IMR-90 (cell line): ENCODE measurements at regions not wholly inside any gene's neighbourhood (a gene's known extent, or its start where the extent isn't known, plus 50 kb on each side); places are given as distances from the start of the nearest gene placed in this dataset.

ENCODE experiments used
- ATAC-seq: fragments of 200-7000 bp; cut with Tn5 transposase; 2 replicates; pipeline ENCODE4 v1.9.1; 2020; ENCODE audit warnings: low read depth, mild to moderate bottlenecking, moderate library complexity
- BruUV-seq: library from RNA; stranded (reverse); fragments of 400-500 nt; replicated peaks from 2 replicates; lab custom pipeline; 2021; lab: Mats Ljungman, UMichigan
- CTCF ChIA-PET: fragments of 300-600 bp; formaldehyde crosslinking; extraction: SDS; loops from one replicate; lab custom pipeline; 2021; ENCODE audit warnings: antibody characterized with exemption; lab: Yijun Ruan, JAX
- POLR2A ChIA-PET: fragments of 300-600 bp; sonication (Branson Sonifier 250); formaldehyde crosslinking; loops from one replicate; lab custom pipeline; 2022; ENCODE audit warnings: antibody characterized with exemption; ENCODE audit not compliant: unreplicated experiment; lab: Charles Lee
- DNase-seq: peaks from one replicate; pipeline ENCODE4 v3.0.0; 2013
- H2AFZ ChIP-seq: replicated peaks from 2 replicates; pipeline ENCODE3; 2013; ENCODE audit warnings: low read length, mild to moderate bottlenecking; ENCODE audit not compliant: poor library complexity
- H2AK5ac ChIP-seq: 2 replicates; pipeline ENCODE4 v1.6.1; 2013; ENCODE audit warnings: low read depth, low read length, inconsistent platforms
- H2AK9ac ChIP-seq: replicated peaks from 2 replicates; pipeline ENCODE3; 2013; ENCODE audit warnings: mild to moderate bottlenecking, low read depth, low read length, moderate library complexity; ENCODE audit not compliant: poor library complexity
- H2BK120ac ChIP-seq: 2 replicates; pipeline ENCODE4 v1.6.1; 2013; ENCODE audit warnings: low read depth, low read length, inconsistent platforms
- H2BK15ac ChIP-seq: 3 replicates; pipeline ENCODE4 v1.6.1; 2013; ENCODE audit warnings: low read depth, low read length, inconsistent platforms
- H2BK20ac ChIP-seq: 2 replicates; pipeline ENCODE4 v1.6.1; 2013; ENCODE audit warnings: low read depth, mild to moderate bottlenecking, inconsistent platforms, low read length, moderate library complexity
- H2BK5ac ChIP-seq: 2 replicates; pipeline ENCODE4 v1.6.1; 2013; ENCODE audit warnings: mild to moderate bottlenecking, low read depth, low read length, inconsistent platforms; ENCODE audit not compliant: poor library complexity, severe bottlenecking
- H3K14ac ChIP-seq: replicated peaks from 2 replicates; pipeline ENCODE4 v1.6.1; 2013; ENCODE audit warnings: low read depth, low read length, inconsistent platforms
- H3K18ac ChIP-seq: 2 replicates; pipeline ENCODE4 v1.6.1; 2013; ENCODE audit warnings: low read depth, low read length, control low read depth
- H3K23ac ChIP-seq: 2 replicates; pipeline ENCODE4 v1.6.1; 2013; ENCODE audit warnings: low read depth, low read length, inconsistent platforms
- H3K27ac ChIP-seq: 2 replicates; pipeline ENCODE4 v1.5.1; 2013; ENCODE audit warnings: mild to moderate bottlenecking, control low read depth, low read length; ENCODE audit not compliant: insufficient read depth
- H3K27me3 ChIP-seq: 2 replicates; pipeline ENCODE4 v1.6.1; 2013; ENCODE audit warnings: low read length; ENCODE audit not compliant: control insufficient read depth, insufficient read depth
- H3K36me3 ChIP-seq: 2 replicates; pipeline ENCODE4 v1.6.1; 2013; ENCODE audit warnings: low read length, mixed read lengths; ENCODE audit not compliant: control insufficient read depth, insufficient read depth
- H3K4ac ChIP-seq: 2 replicates; pipeline ENCODE4 v1.6.1; 2013; ENCODE audit warnings: low read depth, low read length, inconsistent platforms
- H3K4me1 ChIP-seq: 2 replicates; pipeline ENCODE4 v1.6.1; 2013; ENCODE audit warnings: low read length, mixed read lengths; ENCODE audit not compliant: control insufficient read depth, insufficient read depth
- H3K4me2 ChIP-seq: 2 replicates; pipeline ENCODE4 v1.6.1; 2013; ENCODE audit warnings: low read depth, mild to moderate bottlenecking, control low read depth, low read length, moderate library complexity
- H3K4me3 ChIP-seq: 2 replicates; pipeline ENCODE4 v1.5.1; 2013; ENCODE audit warnings: low read depth, mild to moderate bottlenecking, control low read depth, low read length, moderate library complexity; ENCODE audit not compliant: insufficient read depth
- H3K56ac ChIP-seq: 2 replicates; pipeline ENCODE4 v1.6.1; 2013; ENCODE audit warnings: low read length, inconsistent platforms; ENCODE audit not compliant: insufficient read depth; ENCODE audit errors: extremely low read depth
- H3K79me1 ChIP-seq, 2 experiments: 2 replicates each; pipeline ENCODE4 v1.6.1; 2013; ENCODE audit warnings: low read length in 2 of 2, inconsistent platforms in 1 of 2, low read depth in 1 of 2
- H3K9ac ChIP-seq: 2 replicates; pipeline ENCODE4 v1.6.1; 2013; ENCODE audit warnings: low read depth, low read length, control low read depth
- H3K9me1 ChIP-seq: 2 replicates; pipeline ENCODE4 v1.6.1; 2013; ENCODE audit warnings: low read length, inconsistent platforms; ENCODE audit not compliant: insufficient read depth
- H3K9me3 ChIP-seq: 2 replicates; pipeline ENCODE4 v1.6.1; 2013; ENCODE audit warnings: low read length; ENCODE audit not compliant: control insufficient read depth, insufficient read depth
- H4K20me1 ChIP-seq: 2 replicates; pipeline ENCODE4 v1.6.1; 2013; ENCODE audit warnings: low read length, inconsistent platforms; ENCODE audit not compliant: insufficient read depth
- H4K5ac ChIP-seq: 2 replicates; pipeline ENCODE4 v1.6.1; 2013; ENCODE audit warnings: mild to moderate bottlenecking, low read depth, low read length, control low read depth
- H4K8ac ChIP-seq, 2 experiments: 2 replicates each; pipeline ENCODE4 v1.6.1; 2013; ENCODE audit warnings: low read depth in 2 of 2, low read length in 2 of 2, control low read depth in 1 of 2, inconsistent platforms in 1 of 2
- H4K91ac ChIP-seq: 2 replicates; pipeline ENCODE4 v1.6.1; 2013; ENCODE audit warnings: low read depth, low read length, inconsistent platforms; ENCODE audit not compliant: insufficient read depth
- BHLHE40 ChIP-seq: fragments of 150-350 bp; IDR thresholded peaks from 2 replicates; pipeline ENCODE4 v1.6.1; 2016; ENCODE audit warnings: mild to moderate bottlenecking, low read depth, low read length
- CEBPB ChIP-seq: IDR thresholded peaks from 2 replicates; pipeline ENCODE4 v1.6.1; 2012; ENCODE audit warnings: low read depth, low read length, improper control_type of control experiment
- CHD1 ChIP-seq: IDR thresholded peaks from 2 replicates; pipeline ENCODE4 v1.6.1; 2012; ENCODE audit warnings: low read depth, low read length, improper control_type of control experiment
- ELK1 ChIP-seq: fragments of 150-350 bp; IDR thresholded peaks from 2 replicates; pipeline ENCODE4 v1.6.1; 2016; ENCODE audit warnings: low read depth, mild to moderate bottlenecking, low read length, moderate library complexity, borderline replicate concordance
- FOS ChIP-seq: fragments of 150-350 bp; IDR thresholded peaks from 2 replicates; pipeline ENCODE4 v1.6.1; 2016; ENCODE audit warnings: low read depth, low read length
- MAFK ChIP-seq: IDR thresholded peaks from 2 replicates; pipeline ENCODE4 v1.6.1; 2012; ENCODE audit warnings: low read depth, low read length, improper control_type of control experiment
- MAZ ChIP-seq: IDR thresholded peaks from 2 replicates; pipeline ENCODE4 v1.6.1; 2012; ENCODE audit warnings: low read depth, mild to moderate bottlenecking, low read length, improper control_type of control experiment, moderate library complexity, borderline replicate concordance
- MXI1 ChIP-seq: IDR thresholded peaks from 2 replicates; pipeline ENCODE4 v1.6.1; 2012; ENCODE audit warnings: low read depth, mild to moderate bottlenecking, low read length, moderate library complexity, borderline replicate concordance
- NFE2L2 ChIP-seq: fragments of 150-350 bp; IDR thresholded peaks from 2 replicates; pipeline ENCODE4 v1.6.1; 2016; ENCODE audit warnings: low read depth, mild to moderate bottlenecking, low read length
- POLR2A ChIP-seq: IDR thresholded peaks from 2 replicates; pipeline ENCODE4 v1.6.1; 2012; ENCODE audit warnings: mild to moderate bottlenecking, low read depth, low read length
- RAD21 ChIP-seq: IDR thresholded peaks from 2 replicates; pipeline ENCODE4 v1.6.1; 2012; ENCODE audit warnings: low read length, improper control_type of control experiment
- RCOR1 ChIP-seq: IDR thresholded peaks from 2 replicates; pipeline ENCODE4 v1.6.1; 2012; ENCODE audit warnings: mild to moderate bottlenecking, low read length, improper control_type of control experiment; ENCODE audit not compliant: insufficient replicate concordance
- RFX5 ChIP-seq: IDR thresholded peaks from 2 replicates; pipeline ENCODE4 v1.8.0; 2012; ENCODE audit warnings: low read depth, mild to moderate bottlenecking, low read length, moderate library complexity
- SMC3 ChIP-seq: fragments of 150-350 bp; IDR thresholded peaks from 2 replicates; pipeline ENCODE4 v1.6.1; 2016; ENCODE audit warnings: low read depth, mild to moderate bottlenecking, antibody characterized with exemption, low read length, moderate library complexity
- USF2 ChIP-seq: fragments of 150-350 bp; IDR thresholded peaks from 2 replicates; pipeline ENCODE4 v1.6.1; 2017; ENCODE audit warnings: mild to moderate bottlenecking, antibody characterized with exemption, low read length, low read depth
- WGBS, 2 experiments: methylation state at CpG; one replicate each; pipeline versions ENCODE4 v1.1.5 to v1.1.7; 2013; ENCODE audit warnings: missing lambda C conversion rate in 2 of 2; ENCODE audit not compliant: insufficient read length in 1 of 2; ENCODE audit errors: extremely low coverage in 2 of 2; 5-methylcytosine and 5-hydroxymethylcytosine counted together
- dilution Hi-C: fragments of 300-500 bp; cut with HindIII; formaldehyde crosslinking; loops from one replicate; pipeline ENCODE4 v1.14.3; 2018; ENCODE audit warnings: low sequenced_read_pairs; ENCODE audit not compliant: unreplicated experiment
- in situ Hi-C: fragments of 300-500 bp; cut with MboI; formaldehyde crosslinking; loops from 3 replicates; pipeline ENCODE4 v1.14.3; 2019; ENCODE audit warnings: low sequenced_read_pairs, inconsistent platforms, mixed read lengths
- intact Hi-C: fragments of 100-400 bp; cut with micrococcal nuclease; formaldehyde crosslinking; loops from 2 replicates; pipeline ENCODE4 v1.10.0; 2022
- TF ChIP-seq, protein P1 (sequence below): conservative IDR thresholded peaks from 2 replicates; pipeline ENCODE4 v1.5.1; 2012; ENCODE audit warnings: mild to moderate bottlenecking, low read depth, low read length, improper control_type of control experiment

DNA sequence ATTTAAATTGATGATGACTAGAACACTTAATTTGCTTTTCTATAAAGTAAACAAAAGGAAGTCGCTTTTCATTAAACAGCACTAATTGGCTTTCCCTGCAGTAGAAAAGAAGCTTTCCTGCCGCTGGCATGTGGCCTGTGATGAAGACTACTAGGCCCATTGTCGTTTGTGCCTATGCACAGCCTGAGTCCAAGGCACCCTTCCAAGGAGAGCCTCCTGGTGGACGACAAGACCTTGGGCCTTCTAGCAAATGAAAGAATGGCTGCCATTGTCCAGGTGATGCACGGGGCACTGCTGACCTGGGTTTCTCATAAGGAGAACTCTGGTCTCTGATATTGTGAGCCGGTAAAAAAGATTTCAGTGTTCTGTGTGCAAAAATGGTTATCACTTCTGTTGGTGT lies 233.0 kb downstream of the COL4A1 start:
- Histone ChIP-seq H3K4me1 (no peaks in the 10 kb centered on the region), H3K9me3 (no peaks in the 10 kb centered on the region), H3K4ac (no peak overlapping the region), H3K27me3 (0 out of 2 replicates have a peak, but pooled peaks cover 2% of the 10 kb centered on the region), H2AFZ (no peak overlapping the region), H3K27ac (no peak overlapping the region), H3K9me1 (peaks cover 3% of the 10 kb centered on the region; the same call in 1 of the 2 replicates), H3K9ac (no peak overlapping the region), H4K5ac (no peak overlapping the region), H4K20me1 (no peaks in the 10 kb centered on the region), H3K4me3 (no peak overlapping the region), H2BK5ac (no peak overlapping the region), H2AK5ac (no peak overlapping the region; the same call in 1 of the 2 replicates), H2AK9ac (no peak overlapping the region), H3K14ac (no peak overlapping the region), H3K4me2 (no peak overlapping the region), H3K23ac (no peak overlapping the region), H4K8ac (no peak overlapping the region), H3K36me3 (no peaks in the 10 kb centered on the region), H4K91ac (no peak overlapping the region; the same call in 1 of the 2 replicates), H3K79me1 (no peaks in the 10 kb centered on the region), H2BK20ac (no peak overlapping the region), H3K18ac (no peak overlapping the region), H2BK15ac (no peak overlapping the region), H2BK120ac (no peak overlapping the region), H3K56ac (no peak overlapping the region)
- intact Hi-C loops = no loop called here
- in situ Hi-C loops = no loop called here
- no peak for DNase-seq
- no peak for ATAC-seq
- WGBS, 2 experiments = 67% methylated on average over 2 of the region's 6 CpGs; no CpG with 5 or more reads in 1 of the 2 experiments
- ChIA-PET POLR2A (no interaction called here), CTCF (no interaction called here)
- dilution Hi-C loops = no loop called here
- no peak for TF ChIP-seq RAD21
- no peak for TF ChIP-seq BHLHE40
- no peak for TF ChIP-seq MAZ
- TF ChIP-seq MAFK = no peak
- TF ChIP-seq CHD1 = no peak
- TF ChIP-seq POLR2A = no peak
- TF ChIP-seq USF2 = no peak
- TF ChIP-seq RFX5 = no peak
- no peak for TF ChIP-seq SMC3
- no peak for TF ChIP-seq RCOR1
- TF ChIP-seq NFE2L2 = no peak
- no peak for TF ChIP-seq FOS
- TF ChIP-seq ELK1 = no peak
- TF ChIP-seq CEBPB = no peak
- TF ChIP-seq MXI1 = no peak
- TF ChIP-seq, protein P1, sequence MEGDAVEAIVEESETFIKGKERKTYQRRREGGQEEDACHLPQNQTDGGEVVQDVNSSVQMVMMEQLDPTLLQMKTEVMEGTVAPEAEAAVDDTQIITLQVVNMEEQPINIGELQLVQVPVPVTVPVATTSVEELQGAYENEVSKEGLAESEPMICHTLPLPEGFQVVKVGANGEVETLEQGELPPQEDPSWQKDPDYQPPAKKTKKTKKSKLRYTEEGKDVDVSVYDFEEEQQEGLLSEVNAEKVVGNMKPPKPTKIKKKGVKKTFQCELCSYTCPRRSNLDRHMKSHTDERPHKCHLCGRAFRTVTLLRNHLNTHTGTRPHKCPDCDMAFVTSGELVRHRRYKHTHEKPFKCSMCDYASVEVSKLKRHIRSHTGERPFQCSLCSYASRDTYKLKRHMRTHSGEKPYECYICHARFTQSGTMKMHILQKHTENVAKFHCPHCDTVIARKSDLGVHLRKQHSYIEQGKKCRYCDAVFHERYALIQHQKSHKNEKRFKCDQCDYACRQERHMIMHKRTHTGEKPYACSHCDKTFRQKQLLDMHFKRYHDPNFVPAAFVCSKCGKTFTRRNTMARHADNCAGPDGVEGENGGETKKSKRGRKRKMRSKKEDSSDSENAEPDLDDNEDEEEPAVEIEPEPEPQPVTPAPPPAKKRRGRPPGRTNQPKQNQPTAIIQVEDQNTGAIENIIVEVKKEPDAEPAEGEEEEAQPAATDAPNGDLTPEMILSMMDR = no peak
- no TSS peak for BruUV-seq
